ENCODE measurements at regions not wholly inside any gene's neighbourhood (a gene's known extent, or its start where the extent isn't known, plus 50 kb on each side); places are given as distances from the start of the nearest gene placed in this dataset.

DNA sequence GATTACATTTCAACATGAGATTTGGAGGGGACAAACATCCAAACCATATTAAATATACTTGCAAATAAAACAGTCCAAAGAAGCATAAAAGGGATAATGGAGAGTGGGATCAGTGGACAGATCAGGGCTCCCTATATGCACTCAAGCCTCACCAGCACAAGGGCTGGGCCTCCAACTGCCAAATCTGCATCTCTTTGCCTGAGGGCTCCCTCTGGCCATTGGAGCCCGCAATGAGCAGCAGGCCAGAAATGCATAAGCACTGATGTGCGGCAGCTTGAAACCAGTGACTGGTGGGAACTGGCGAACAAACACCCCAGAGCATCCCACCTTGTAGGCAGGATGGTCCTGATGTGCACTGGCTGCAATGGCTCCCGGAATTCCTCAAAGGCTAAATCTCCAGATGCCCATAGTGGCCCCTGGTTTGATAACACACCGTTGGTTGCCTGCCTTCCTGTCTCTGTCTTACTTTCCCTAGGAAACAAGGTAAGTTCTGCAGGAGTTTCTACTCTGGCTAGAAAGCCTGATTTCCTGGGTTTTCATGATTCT is 55.9 kb upstream of the POMGNT2 start:
- H3K9me3 Mint-ChIP-seq (ENCODE audit: unreplicated experiment), result peaks cover 9% of the 10 kb centered on the region
- DNase-seq, result no peak
- ChIA-PET CTCF (interaction anchor here (0.9 to 1.0 kb wide), 4 partner anchors 200 to 341 kb away, joined by 3 to 7 read pairs (median 4); no protein-coding TSS in a partner anchor), POLR2A (no interaction called here)
- H3K36me3 ChIP-seq (ENCODE audit: control insufficient read depth, insufficient read depth, low read length), result no peaks in the 10 kb centered on the region
- no peaks in the 10 kb centered on the region for H3K4me1 ChIP-seq
- no peaks in the 10 kb centered on the region for H3K36me3 Mint-ChIP-seq (ENCODE audit: insufficient read depth, unreplicated experiment)
- intact Hi-C loops (cut with micrococcal nuclease; ENCODE audit: unreplicated experiment), result loop anchor here (1.0 to 2.0 kb wide), 2 partner anchors 217 to 343 kb away; no protein-coding TSS in a partner anchor
- no peaks in the 10 kb centered on the region for H3K27me3 ChIP-seq (replicated peaks; ENCODE audit: control insufficient read depth, insufficient read depth, low read length)
- no peak overlapping the region for H3K4me3 ChIP-seq (ENCODE audit: low read depth, low read length)
- H3K27me3 Mint-ChIP-seq (ENCODE audit: insufficient read depth, unreplicated experiment), result peaks cover 3% of the 10 kb centered on the region
- H3K4me3 Mint-ChIP-seq (ENCODE audit: unreplicated experiment), result no peak overlapping the region
- TF ChIP-seq, protein P1, sequence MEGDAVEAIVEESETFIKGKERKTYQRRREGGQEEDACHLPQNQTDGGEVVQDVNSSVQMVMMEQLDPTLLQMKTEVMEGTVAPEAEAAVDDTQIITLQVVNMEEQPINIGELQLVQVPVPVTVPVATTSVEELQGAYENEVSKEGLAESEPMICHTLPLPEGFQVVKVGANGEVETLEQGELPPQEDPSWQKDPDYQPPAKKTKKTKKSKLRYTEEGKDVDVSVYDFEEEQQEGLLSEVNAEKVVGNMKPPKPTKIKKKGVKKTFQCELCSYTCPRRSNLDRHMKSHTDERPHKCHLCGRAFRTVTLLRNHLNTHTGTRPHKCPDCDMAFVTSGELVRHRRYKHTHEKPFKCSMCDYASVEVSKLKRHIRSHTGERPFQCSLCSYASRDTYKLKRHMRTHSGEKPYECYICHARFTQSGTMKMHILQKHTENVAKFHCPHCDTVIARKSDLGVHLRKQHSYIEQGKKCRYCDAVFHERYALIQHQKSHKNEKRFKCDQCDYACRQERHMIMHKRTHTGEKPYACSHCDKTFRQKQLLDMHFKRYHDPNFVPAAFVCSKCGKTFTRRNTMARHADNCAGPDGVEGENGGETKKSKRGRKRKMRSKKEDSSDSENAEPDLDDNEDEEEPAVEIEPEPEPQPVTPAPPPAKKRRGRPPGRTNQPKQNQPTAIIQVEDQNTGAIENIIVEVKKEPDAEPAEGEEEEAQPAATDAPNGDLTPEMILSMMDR (IDR thresholded peaks at IDR 0.05; ENCODE audit: insufficient read depth in 1 of 2, low read depth in 1 of 2, low read length in 1 of 2, severe bottlenecking in 1 of 2, unreplicated experiment in 1 of 2), result no peak
- 0 out of 2 replicates have a peak, but pooled peaks cover 4% of the 10 kb centered on the region for H3K9me3 ChIP-seq
- no peak overlapping the region for H3K27ac Mint-ChIP-seq (ENCODE audit: unreplicated experiment)
- no TSS peak for BruUV-seq (replicated peaks)
- no peaks in the 10 kb centered on the region for H3K4me1 Mint-ChIP-seq (ENCODE audit: low read depth, unreplicated experiment)

DNA sequence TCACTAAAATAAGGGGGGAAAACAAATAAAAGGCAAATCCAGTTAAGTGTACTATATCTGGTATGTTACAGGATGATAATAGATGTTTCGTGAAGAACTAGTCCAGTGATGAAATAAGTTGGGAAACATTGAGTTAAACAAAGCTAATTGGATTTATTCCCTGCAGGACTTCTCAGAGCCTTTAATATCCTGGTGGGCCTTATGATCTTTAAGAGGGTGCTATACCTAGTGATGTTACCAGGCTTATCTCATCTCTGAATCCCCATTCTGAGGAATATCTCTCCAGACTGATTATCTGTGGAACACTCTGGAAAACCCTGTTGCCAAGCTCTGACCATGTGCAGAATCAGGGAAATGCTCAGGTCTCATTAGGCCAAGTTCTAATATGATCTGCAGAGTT is 54.8 kb upstream of the POMGNT2 start:
- TF ChIP-seq, protein P1 (IDR thresholded peaks at IDR 0.05; ENCODE audit: insufficient read depth in 1 of 2, low read depth in 1 of 2, low read length in 1 of 2, severe bottlenecking in 1 of 2, unreplicated experiment in 1 of 2), result no peak
- H3K27me3 Mint-ChIP-seq (ENCODE audit: insufficient read depth, unreplicated experiment), result peaks cover 3% of the 10 kb centered on the region
- DNase-seq, result no peak
- no peaks in the 10 kb centered on the region for H3K4me1 ChIP-seq
- no peaks in the 10 kb centered on the region for H3K9me3 Mint-ChIP-seq (ENCODE audit: unreplicated experiment)
- no peak overlapping the region for H3K27ac Mint-ChIP-seq (ENCODE audit: unreplicated experiment)
- intact Hi-C loops (cut with micrococcal nuclease; ENCODE audit: unreplicated experiment), result no loop called here
- H3K9me3 ChIP-seq, result no peaks in the 10 kb centered on the region
- CTCF ChIA-PET, result interaction anchor here (0.6 kb wide), 2 partner anchors 587 to 600 kb away, joined by 3 to 6 read pairs; no protein-coding TSS in a partner anchor
- H3K4me1 Mint-ChIP-seq (ENCODE audit: low read depth, unreplicated experiment), result no peaks in the 10 kb centered on the region
- H3K4me3 ChIP-seq (ENCODE audit: low read depth, low read length), result no peak overlapping the region
- no peaks in the 10 kb centered on the region for H3K36me3 ChIP-seq (ENCODE audit: control insufficient read depth, insufficient read depth, low read length)
- POLR2A ChIA-PET, result no interaction called here
- H3K4me3 Mint-ChIP-seq (ENCODE audit: unreplicated experiment), result no peak overlapping the region
- no peaks in the 10 kb centered on the region for H3K36me3 Mint-ChIP-seq (ENCODE audit: insufficient read depth, unreplicated experiment)
- no TSS peak for BruUV-seq (replicated peaks)
- H3K27me3 ChIP-seq (replicated peaks; ENCODE audit: control insufficient read depth, insufficient read depth, low read length), result no peaks in the 10 kb centered on the region

DNA sequence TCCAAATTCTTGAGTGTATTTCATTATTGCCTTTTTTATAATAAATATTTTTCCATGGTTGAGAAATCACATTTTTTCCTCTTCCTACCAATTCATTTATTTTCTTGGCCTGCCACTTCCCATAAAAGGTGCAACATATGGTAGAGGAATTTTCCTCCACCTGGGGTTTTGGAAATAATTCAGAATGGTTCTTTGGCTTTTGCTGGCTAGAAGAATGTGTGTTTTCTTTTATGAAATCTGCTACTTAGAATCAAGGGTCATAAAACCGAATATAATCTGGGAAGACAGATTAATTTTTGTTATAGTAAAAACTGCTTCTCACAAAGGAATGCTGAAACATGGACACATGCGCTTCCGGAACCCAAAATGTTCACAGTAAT is 54.0 kb upstream of the POMGNT2 start:
- H3K4me1 Mint-ChIP-seq (ENCODE audit: low read depth, unreplicated experiment), result no peaks in the 10 kb centered on the region
- no peaks in the 10 kb centered on the region for H3K9me3 ChIP-seq
- no peak overlapping the region for H3K4me3 Mint-ChIP-seq (ENCODE audit: unreplicated experiment)
- no peaks in the 10 kb centered on the region for H3K4me1 ChIP-seq
- intact Hi-C loops (cut with micrococcal nuclease; ENCODE audit: unreplicated experiment), result no loop called here
- H3K4me3 ChIP-seq (ENCODE audit: low read depth, low read length), result no peak overlapping the region
- ChIA-PET POLR2A (no interaction called here), CTCF (no interaction called here)
- TF ChIP-seq, protein P1 (IDR thresholded peaks at IDR 0.05; ENCODE audit: insufficient read depth in 1 of 2, low read depth in 1 of 2, low read length in 1 of 2, severe bottlenecking in 1 of 2, unreplicated experiment in 1 of 2), result no peak
- peaks cover 3% of the 10 kb centered on the region for H3K27me3 Mint-ChIP-seq (ENCODE audit: insufficient read depth, unreplicated experiment)
- H3K27ac Mint-ChIP-seq (ENCODE audit: unreplicated experiment), result no peak overlapping the region
- no TSS peak for BruUV-seq (replicated peaks)
- H3K36me3 Mint-ChIP-seq (ENCODE audit: insufficient read depth, unreplicated experiment), result no peaks in the 10 kb centered on the region
- no peaks in the 10 kb centered on the region for H3K36me3 ChIP-seq (ENCODE audit: control insufficient read depth, insufficient read depth, low read length)
- no peaks in the 10 kb centered on the region for H3K27me3 ChIP-seq (replicated peaks; ENCODE audit: control insufficient read depth, insufficient read depth, low read length)
- DNase-seq, result no peak
- no peaks in the 10 kb centered on the region for H3K9me3 Mint-ChIP-seq (ENCODE audit: unreplicated experiment)
